Fibroblast of skin of right quadriceps (primary cell): ENCODE measurements at regions not wholly inside any gene's neighbourhood (a gene's known extent, or its start where the extent isn't known, plus 50 kb on each side); places are given as distances from the start of the nearest gene placed in this dataset.
"Not testable (repeated sequence)": the region's sequence is repeated elsewhere in the genome, so short reads cannot be mapped to it uniquely, and the experiment has no call there.

Source experiments
- DNase-seq: peaks from one replicate; pipeline ENCODE4 v3.0.0-alpha.2; 2013

DNA sequence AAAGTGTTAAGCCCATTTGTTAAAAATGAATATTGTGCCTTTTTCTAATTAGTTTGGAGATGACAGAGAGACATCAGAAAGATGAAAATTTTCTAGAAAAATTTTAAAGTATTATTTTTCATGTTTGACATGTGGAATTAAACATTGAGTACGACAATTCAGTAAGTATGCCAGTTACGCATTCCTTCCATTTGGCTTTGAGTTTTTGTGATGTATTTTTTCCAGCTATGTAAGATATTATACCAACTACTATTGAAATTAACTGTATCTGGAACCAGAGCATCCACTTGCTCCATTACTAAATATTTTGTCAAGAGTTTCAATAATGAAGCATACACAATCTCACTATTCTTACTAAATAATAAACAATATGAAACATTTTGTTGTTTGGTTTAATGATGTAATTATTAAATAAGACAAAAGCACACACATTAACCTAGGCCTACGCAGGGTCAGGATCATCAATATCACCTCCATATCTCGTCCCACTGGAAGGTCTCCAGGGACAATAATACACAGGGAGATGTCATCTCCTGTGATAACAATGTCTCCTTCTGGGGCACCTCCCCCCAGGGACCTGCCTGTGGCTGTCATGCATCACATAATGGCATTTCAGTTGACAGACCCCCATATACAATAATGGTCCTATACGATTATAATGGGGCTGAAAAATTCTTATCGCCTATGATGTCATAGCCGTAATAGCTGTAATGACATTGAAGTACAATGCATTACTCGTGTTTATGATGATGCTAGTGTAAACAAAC lies 274.1 kb downstream of the REEP3 start:
- no peak for DNase-seq

DNA sequence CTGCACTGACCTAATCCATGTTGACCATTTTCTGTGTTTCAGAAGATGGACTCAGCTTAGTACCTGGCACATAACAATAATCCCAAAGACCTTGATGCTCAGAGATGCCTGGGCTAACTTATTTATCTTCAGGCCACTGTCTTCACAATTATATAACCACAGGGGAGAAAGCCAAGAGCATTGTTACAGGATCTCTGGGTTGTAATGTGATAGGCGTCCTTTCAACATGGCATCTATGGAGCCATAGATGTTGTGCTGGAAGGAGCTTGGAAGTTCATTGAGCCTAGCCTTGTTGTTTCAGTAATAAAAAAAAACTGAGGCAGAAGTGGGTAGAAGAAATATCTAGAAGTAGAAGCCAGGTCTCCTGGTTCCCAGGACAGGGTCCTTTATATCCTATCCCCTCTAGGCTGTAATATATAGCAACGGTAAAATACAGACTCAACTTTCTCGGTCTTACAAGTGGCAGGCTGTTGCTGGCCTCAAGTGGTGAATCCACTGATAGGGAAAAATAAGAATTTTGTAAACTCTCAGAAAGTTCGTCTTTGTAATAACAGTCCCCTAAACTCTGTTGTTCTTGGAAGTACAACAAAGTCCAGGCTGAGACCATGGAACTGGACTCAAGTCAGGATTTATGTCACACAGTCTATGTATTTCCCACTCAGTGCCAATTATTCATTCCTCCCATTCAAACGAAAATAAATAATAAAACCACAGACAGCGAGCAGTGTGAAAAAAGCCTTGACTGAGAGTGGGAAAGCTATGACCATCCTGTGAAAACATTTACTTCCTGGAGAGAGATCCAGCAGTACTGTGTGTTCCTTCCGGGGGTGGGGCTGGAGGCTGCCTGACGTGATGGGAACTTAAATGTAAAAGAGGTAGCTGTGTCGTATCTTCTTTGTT lies 277.6 kb downstream of the REEP3 start:
- peak; percentile 93 for DNase-seq

- no peak for DNase-seq
These were observed 278.5 kb downstream of the REEP3 start for GRCh38 chr10:63799521-63800300.

- DNase-seq, result no peak
These were observed 280.0 kb downstream of the REEP3 start for GRCh38 chr10:63801166-63801565.

GRCh38 chr10:63806330-63806729 lies 285.1 kb downstream of the REEP3 start:
- no peak for DNase-seq

- peak; percentile 59 for DNase-seq
These were observed 291.3 kb downstream of the REEP3 start for GRCh38 chr10:63812501-63812900.

DNA sequence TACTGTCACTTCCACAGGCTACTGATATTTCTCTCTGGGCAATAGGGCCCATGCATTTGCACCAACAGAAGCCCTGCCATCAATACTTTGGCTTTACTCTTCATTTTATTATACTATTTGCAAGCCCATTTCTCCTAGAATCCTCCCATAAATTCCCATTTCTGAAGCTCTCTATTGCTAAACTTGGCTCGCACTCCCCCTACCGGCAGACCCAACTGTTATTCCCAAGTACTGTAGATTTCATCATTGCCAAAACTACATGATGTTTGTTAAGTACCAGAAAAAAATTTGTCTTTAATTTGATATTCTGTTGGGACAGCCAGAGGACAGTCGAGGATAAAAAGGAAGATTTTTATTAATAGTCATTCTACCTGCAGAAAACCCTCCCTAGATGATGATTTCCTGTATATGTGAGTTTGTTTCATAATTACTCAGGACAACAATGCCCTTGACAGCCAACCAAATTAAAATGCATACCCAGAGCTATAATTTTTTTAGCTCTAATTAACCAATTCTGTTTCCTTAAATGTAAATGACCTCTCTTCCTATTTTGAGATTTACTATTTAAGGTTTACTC lies 298.6 kb downstream of the REEP3 start:
- DNase-seq, result peak; percentile 59

- DNase-seq, result no peak
These were observed 301.3 kb downstream of the REEP3 start for GRCh38 chr10:63822496-63822895.

GRCh38 chr10:63825111-63825510 lies 303.9 kb downstream of the REEP3 start:
- DNase-seq, result peak; percentile 26

- DNase-seq, result no peak
These were observed 304.6 kb downstream of the REEP3 start for GRCh38 chr10:63825766-63826165.

- DNase-seq, result not testable (repeated sequence)
These were observed 305.8 kb downstream of the REEP3 start for GRCh38 chr10:63827018-63827417.

DNA sequence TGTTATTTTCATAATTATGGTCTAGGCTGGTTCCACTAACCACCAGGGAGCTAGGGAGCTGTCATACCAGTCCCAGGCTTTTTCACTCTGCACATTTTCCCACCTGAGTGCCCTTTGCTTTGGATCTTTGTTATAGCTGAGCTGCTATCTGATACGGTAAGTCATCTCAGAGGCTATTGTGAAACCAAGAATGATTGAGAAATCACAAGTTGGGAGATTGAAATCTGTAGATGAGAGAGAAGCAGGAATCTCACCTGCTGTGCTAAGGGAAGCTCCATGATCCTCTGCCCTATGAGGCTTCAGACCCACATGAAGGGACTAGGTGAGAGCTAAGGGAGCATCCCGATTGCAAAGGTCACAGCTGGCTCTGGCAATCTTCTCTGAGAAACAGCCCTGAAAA lies 307.8 kb downstream of the REEP3 start:
- DNase-seq, result peak; percentile 3

DNA sequence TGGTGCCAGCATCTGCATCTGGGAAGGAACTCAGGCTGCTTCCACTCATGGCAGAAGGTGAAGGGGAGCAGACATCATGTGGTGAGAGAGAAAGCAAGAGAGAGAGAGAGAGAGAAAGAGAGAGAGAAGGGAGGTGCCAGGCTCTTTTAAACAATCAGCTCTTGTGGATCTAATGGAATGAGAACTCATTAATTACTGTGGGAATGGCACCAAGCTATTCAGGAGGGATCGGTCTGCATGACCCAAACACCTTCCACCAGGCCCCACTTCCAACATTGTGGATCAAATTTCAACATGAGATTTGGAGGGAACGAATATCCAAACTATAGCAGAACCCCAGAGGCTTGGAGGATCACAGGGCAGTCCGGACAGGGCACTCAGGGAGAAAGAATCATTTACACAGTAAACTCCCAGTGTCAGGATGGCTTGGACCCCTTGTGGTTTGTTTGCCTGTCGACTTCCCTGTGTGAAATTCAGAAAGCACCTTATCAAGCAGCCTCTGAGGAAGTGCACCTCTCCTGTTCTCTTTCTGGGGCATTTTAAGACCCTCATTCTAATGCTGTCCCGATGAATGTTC lies 308.5 kb downstream of the REEP3 start:
- no peak for DNase-seq

GRCh38 chr10:63832686-63833085 lies 311.5 kb downstream of the REEP3 start:
- peak; percentile 29 for DNase-seq

DNA sequence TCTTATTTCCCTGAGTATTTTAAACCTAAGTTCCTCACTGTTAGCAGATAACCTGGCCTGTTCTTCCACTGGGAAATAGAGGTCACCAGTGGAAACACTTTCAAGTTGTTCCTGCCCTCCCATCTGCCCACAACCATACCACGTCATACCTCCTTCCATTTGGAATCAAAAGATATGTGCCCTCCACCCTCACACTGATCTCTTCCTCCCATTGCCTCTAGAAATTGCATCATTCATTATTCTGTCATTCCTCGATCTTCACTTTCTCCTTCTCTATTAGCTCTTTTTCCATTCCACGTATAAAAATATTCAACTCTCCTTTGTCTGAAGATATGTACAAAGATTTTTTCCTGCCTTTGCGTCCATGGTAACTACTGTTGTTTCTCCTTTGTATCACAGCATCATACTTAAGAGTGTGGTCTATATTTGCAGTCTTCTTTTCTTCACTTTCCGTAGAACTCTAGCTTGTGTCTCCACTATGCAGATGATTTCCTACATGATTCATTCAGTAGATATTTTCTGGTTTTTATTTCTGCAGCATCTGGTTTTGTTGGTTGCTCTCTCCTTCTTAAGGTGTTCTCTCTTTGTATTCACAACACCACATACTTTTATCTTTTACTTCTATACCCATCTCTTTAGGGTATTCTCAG lies 312.3 kb downstream of the REEP3 start:
- peak; percentile 36 for DNase-seq

- no peak for DNase-seq
These were observed 315.7 kb downstream of the REEP3 start for GRCh38 chr10:63836666-63837442.

DNA sequence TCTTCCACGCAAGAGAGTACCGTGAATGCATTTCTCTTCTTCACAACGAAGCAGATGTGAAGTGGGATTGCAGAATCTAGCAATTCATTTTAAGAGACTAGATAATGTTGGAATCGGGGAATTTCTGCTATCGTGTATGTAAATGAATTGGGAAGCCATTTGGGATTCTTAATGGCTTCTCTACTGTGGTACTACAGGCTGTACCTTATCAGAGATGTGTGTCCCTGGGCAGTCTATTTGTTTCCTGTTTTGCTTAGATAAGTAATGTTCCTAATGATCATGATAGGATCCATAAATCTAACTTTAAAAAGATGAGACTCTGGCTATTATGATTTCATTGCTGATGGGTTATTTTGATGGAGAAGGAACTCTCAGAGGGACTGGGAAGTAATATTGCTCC lies 320.6 kb downstream of the REEP3 start:
- DNase-seq, result no peak

- no peak for DNase-seq
These were observed 321.9 kb downstream of the REEP3 start for GRCh38 chr10:63843107-63843506.

- DNase-seq, result not testable (repeated sequence)
These were observed 327.7 kb downstream of the REEP3 start for GRCh38 chr10:63848871-63849270.

- DNase-seq, result no peak
These were observed 341.7 kb downstream of the REEP3 start for GRCh38 chr10:63862860-63863259.

DNA sequence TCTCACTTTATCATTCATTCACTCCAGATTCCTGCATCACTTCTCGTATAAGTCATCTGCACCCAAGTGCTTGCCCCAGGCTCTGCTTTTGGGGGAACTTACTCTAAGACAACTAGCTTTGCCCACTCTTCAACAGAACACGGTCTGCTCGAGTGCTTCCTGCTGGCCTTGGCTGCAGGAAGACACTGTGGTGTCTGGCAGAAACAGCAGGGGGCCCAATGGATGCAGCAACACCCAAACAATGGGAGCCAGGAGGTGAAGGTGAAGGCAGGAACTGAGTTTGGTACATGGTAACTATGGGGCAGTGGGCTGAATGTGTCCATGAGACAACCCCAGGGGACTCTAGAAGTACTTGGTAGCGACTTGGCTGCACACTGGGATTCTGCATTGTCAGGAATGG lies 344.0 kb downstream of the REEP3 start:
- DNase-seq, result no peak
